OCI-LY7 (cell line): ENCODE measurements at regions not wholly inside any gene's neighbourhood (a gene's known extent, or its start where the extent isn't known, plus 50 kb on each side); places are given as distances from the start of the nearest gene placed in this dataset.

Source experiments
- EZH2phosphoT487 ChIP-seq: fragments of 200-600 bp; sonication (generic); IDR thresholded peaks from 2 replicates; pipeline ENCODE4 v1.6.1; 2018; ENCODE audit warnings: low read depth, borderline replicate concordance, mild to moderate bottlenecking, mixed run types, antibody characterized with exemption, low read length, moderate library complexity, mixed read lengths
- TF ChIP-seq, protein P1 (sequence below): fragments of 200-600 bp; sonication (generic); conservative IDR thresholded peaks from 2 replicates; pipeline ENCODE4 v1.5.1; 2014; ENCODE audit warnings: mild to moderate bottlenecking, antibody characterized with exemption, low read length, moderate library complexity, mixed read lengths

DNA sequence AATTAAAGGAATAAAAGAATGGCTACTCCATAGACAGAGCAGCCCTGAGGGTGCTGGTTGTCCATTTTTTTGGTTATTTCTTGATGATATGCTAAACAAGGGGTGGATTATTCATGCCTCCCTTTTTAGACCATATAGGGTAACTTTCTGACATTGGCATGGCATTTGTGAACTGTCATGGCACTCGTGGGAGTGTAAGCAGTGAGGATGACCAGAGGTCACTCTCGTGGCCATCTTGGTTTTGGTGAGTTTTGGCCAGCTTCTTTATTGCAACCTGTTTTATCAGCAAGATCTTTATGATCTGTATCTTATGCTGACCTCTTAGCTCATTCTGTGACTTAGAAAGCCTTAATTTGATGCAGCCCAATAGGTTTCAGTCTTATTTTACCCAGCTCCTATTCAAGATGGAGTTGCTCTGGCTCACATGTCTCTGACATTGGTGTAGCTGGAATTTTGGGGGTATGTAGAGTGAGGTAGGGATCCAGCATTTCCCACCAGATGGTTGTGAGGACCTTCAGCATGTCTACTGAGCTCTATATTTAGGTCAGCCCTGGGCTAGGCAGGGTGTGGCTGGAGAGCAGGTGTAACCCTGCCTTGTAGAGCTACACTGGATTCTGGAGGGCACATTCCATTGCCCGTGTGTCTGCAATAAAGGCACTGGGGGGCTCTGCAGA is 103.5 kb upstream of the SLC38A2 start:
- TF ChIP-seq, protein P1, sequence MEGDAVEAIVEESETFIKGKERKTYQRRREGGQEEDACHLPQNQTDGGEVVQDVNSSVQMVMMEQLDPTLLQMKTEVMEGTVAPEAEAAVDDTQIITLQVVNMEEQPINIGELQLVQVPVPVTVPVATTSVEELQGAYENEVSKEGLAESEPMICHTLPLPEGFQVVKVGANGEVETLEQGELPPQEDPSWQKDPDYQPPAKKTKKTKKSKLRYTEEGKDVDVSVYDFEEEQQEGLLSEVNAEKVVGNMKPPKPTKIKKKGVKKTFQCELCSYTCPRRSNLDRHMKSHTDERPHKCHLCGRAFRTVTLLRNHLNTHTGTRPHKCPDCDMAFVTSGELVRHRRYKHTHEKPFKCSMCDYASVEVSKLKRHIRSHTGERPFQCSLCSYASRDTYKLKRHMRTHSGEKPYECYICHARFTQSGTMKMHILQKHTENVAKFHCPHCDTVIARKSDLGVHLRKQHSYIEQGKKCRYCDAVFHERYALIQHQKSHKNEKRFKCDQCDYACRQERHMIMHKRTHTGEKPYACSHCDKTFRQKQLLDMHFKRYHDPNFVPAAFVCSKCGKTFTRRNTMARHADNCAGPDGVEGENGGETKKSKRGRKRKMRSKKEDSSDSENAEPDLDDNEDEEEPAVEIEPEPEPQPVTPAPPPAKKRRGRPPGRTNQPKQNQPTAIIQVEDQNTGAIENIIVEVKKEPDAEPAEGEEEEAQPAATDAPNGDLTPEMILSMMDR = no peak
- TF ChIP-seq EZH2phosphoT487 = no peak
